Hematopoietic multipotent progenitor cell (in vitro differentiated cells): ENCODE measurements at regions not wholly inside any gene's neighbourhood (a gene's known extent, or its start where the extent isn't known, plus 50 kb on each side); places are given as distances from the start of the nearest gene placed in this dataset. TPM values are rescaled to one million over a fixed set of nuclear protein-coding genes. Genes with fewer than 3 reads are reported as not detected.

Experiments used
- DNase-seq, 3 donors: peaks; one replicate each; pipeline ENCODE4 v3.0.0-alpha.2; 2011 to 2015; ENCODE audit warnings: low read depth in 2 of 3, low spot score in 2 of 3
- small RNA-seq: library from RNA; depleted of rRNA; stranded (forward); fragments of <200 nt; gene quantifications from one replicate; pipeline ENCODE3, GENCODE V24; 2012

GRCh38 chr2:120682654-120683053 lies 53.0 kb upstream of the GLI2 start:
- DNase-seq: no peak

- no peak for DNase-seq
Measured at GRCh38 chr2:120683081-120683480, 52.6 kb upstream of the GLI2 start.

DNA sequence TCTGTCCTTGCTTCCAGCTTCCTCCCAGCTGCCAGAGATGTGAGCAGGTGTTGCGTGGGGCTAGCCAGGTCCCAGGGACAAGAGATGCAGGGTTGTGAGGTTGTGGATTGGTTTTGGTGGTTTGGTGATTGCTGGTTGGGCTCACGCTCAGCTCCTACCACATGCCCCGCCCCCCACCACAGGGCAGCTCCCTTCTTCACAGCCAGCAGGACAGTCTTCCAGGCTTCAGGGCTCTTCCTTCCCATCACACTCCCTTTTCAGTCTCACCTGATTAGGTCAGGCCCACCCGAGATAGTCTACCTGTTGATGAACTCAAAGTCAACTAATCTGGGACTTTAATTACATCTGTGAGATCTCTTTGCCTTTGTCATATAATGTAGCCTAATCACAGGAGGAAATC lies 52.0 kb upstream of the GLI2 start:
- no peak for DNase-seq

GRCh38 chr2:120684289-120685065 lies 51.2 kb upstream of the GLI2 start:
- DNase-seq: no peak

- no peak for DNase-seq
Measured at GRCh38 chr2:120685066-120685973, 50.3 kb upstream of the GLI2 start.

Small RNA genes in the stretch of these regions (small RNA-seq; reads per million reads assigned to genes)
- not detected for gene RF00019
